ENCODE measurements at regions not wholly inside any gene's neighbourhood (a gene's known extent, or its start where the extent isn't known, plus 50 kb on each side); places are given as distances from the start of the nearest gene placed in this dataset.
A peak's percentile ranks its signal among the peaks of the same experiment; 100 is the strongest.

- DNase-seq (no peak), ATAC-seq (no peak)
- intact Hi-C loops (cut with micrococcal nuclease) = loop anchor here (10.0 kb wide), 1 partner anchor 338 kb away; no protein-coding TSS in a partner anchor
- ChIA-PET CTCF (interaction anchor here (1.5 to 1.7 kb wide), 2 partner anchors 273 to 334 kb away, joined by 3 to 4 read pairs; no protein-coding TSS in a partner anchor), POLR2A (no interaction called here)
- no peaks in the 10 kb centered on the region for H3K4me1 Mint-ChIP-seq (ENCODE audit: low read depth)
- no peak overlapping the region for H3K27ac Mint-ChIP-seq
- H3K27me3 Mint-ChIP-seq = peaks cover 6% of the 10 kb centered on the region
- H3K9me3 Mint-ChIP-seq = no peaks in the 10 kb centered on the region
- H3K36me3 Mint-ChIP-seq (ENCODE audit: low read depth) = no peaks in the 10 kb centered on the region
- no peak for TF ChIP-seq CTCF (IDR thresholded peaks at IDR 0.05)
- no peak overlapping the region for H3K4me3 Mint-ChIP-seq
Observed at GRCh38 chr11:112553205-112553731, 292.6 kb upstream of the PLET1 start.

GRCh38 chr11:112554586-112554985 lies 293.9 kb upstream of the PLET1 start:
- H3K27ac Mint-ChIP-seq = no peak overlapping the region
- ATAC-seq (no peak), DNase-seq (no peak)
- H3K36me3 Mint-ChIP-seq (ENCODE audit: low read depth) = no peaks in the 10 kb centered on the region
- TF ChIP-seq CTCF (IDR thresholded peaks at IDR 0.05) = no peak
- H3K4me3 Mint-ChIP-seq = no peak overlapping the region
- no peaks in the 10 kb centered on the region for H3K9me3 Mint-ChIP-seq
- peaks cover 6% of the 10 kb centered on the region for H3K27me3 Mint-ChIP-seq
- intact Hi-C loops (cut with micrococcal nuclease) = loop anchor here (10.0 kb wide), 1 partner anchor 340 kb away; no protein-coding TSS in a partner anchor
- CTCF ChIA-PET = interaction anchor here (0.9 to 2.8 kb wide), 8 partner anchors 10 to 273 kb away, joined by 4 to 28 read pairs (median 7); no protein-coding TSS in a partner anchor
- POLR2A ChIA-PET = interaction anchor here (1.3 kb wide), 1 partner anchor 266 kb away, joined by 3 read pairs; no protein-coding TSS in a partner anchor
- H3K4me1 Mint-ChIP-seq (ENCODE audit: low read depth) = no peaks in the 10 kb centered on the region

GRCh38 chr11:112555491-112556364 lies 295.1 kb upstream of the PLET1 start:
- Mint-ChIP-seq H3K27ac (no peak overlapping the region), H3K36me3 (ENCODE audit: low read depth) (no peaks in the 10 kb centered on the region), H3K4me1 (ENCODE audit: low read depth) (no peaks in the 10 kb centered on the region), H3K4me3 (no peak overlapping the region), H3K27me3 (peaks cover 6% of the 10 kb centered on the region), H3K9me3 (no peaks in the 10 kb centered on the region)
- TF ChIP-seq CTCF (IDR thresholded peaks at IDR 0.05) = peak; percentile 67
- DNase-seq = peak; percentile 71
- intact Hi-C loops (cut with micrococcal nuclease) = loop anchor here (2.0 to 10.0 kb wide), 2 partner anchors 267 to 341 kb away; no protein-coding TSS in a partner anchor
- ATAC-seq = peak; percentile 82
- ChIA-PET CTCF (interaction anchor here (0.6 to 2.8 kb wide), 25 partner anchors 9 to 341 kb away, joined by 3 to 28 read pairs (median 5); no protein-coding TSS in a partner anchor), POLR2A (interaction anchor here (1.3 kb wide), 1 partner anchor 267 kb away, joined by 3 read pairs; no protein-coding TSS in a partner anchor)

- no peak overlapping the region for H3K4me3 Mint-ChIP-seq
- DNase-seq (no peak), ATAC-seq (no peak)
- no peaks in the 10 kb centered on the region for H3K36me3 Mint-ChIP-seq (ENCODE audit: low read depth)
- H3K4me1 Mint-ChIP-seq (ENCODE audit: low read depth) = no peaks in the 10 kb centered on the region
- ChIA-PET POLR2A (no interaction called here), CTCF (no interaction called here)
- no peaks in the 10 kb centered on the region for H3K9me3 Mint-ChIP-seq
- H3K27ac Mint-ChIP-seq = no peak overlapping the region
- TF ChIP-seq CTCF (IDR thresholded peaks at IDR 0.05) = no peak
- intact Hi-C loops (cut with micrococcal nuclease) = loop anchor here (10.0 kb wide), 1 partner anchor 344 kb away; no protein-coding TSS in a partner anchor
- H3K27me3 Mint-ChIP-seq = peaks cover 5% of the 10 kb centered on the region
Observed at GRCh38 chr11:112558691-112559090, 298.0 kb upstream of the PLET1 start.

Data from activated CD8-positive, alpha-beta T cell treated with anti-CD3 and anti-CD28 coated beads for 36 hours (primary cell).